Left renal cortex interstitium (tissue), 4 donors: ENCODE measurements at regions not wholly inside any gene's neighbourhood (a gene's known extent, or its start where the extent isn't known, plus 50 kb on each side); places are given as distances from the start of the nearest gene placed in this dataset.
"Not testable (repeated sequence)": the region's sequence is repeated elsewhere in the genome, so short reads cannot be mapped to it uniquely, and the experiment has no call there.

Experiments used
- DNase-seq, 4 donors: peaks; one replicate each; pipeline ENCODE4 v3.0.0-alpha.2; 2013; ENCODE audit warnings: low read depth in 4 of 4, low spot score in 2 of 4, missing footprints in 1 of 4

GRCh38 chr3:106070187-106070586 is 201.4 kb upstream of the CBLB start:
- DNase-seq = no peak

GRCh38 chr3:106071306-106071705 is 202.5 kb upstream of the CBLB start:
- DNase-seq = no peak

GRCh38 chr3:106072596-106072995 is 203.8 kb upstream of the CBLB start:
- DNase-seq = not testable (repeated sequence)

GRCh38 chr3:106073806-106074205 is 205.0 kb upstream of the CBLB start:
- DNase-seq = not testable (repeated sequence)

DNA sequence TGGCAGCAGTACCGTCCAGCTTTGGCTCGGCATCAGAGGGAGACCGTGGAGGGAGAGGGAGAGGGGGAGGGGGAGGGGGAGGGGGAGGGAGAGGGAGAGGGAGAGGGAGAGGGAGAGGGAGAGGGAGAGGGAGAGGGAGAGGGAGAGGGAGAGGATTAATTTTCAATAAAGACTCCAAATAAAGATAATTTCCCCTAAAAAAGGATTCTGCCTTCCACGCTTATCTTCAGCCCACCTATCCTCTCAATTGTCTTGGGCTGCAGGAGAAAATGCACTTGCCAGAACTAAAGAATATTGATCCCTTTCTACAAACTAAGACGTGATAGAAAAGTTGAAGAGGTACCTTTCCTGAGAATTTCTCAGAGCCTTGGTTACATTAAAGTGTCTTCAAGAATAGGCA is 206.9 kb upstream of the CBLB start:
- DNase-seq = not testable (repeated sequence)

DNA sequence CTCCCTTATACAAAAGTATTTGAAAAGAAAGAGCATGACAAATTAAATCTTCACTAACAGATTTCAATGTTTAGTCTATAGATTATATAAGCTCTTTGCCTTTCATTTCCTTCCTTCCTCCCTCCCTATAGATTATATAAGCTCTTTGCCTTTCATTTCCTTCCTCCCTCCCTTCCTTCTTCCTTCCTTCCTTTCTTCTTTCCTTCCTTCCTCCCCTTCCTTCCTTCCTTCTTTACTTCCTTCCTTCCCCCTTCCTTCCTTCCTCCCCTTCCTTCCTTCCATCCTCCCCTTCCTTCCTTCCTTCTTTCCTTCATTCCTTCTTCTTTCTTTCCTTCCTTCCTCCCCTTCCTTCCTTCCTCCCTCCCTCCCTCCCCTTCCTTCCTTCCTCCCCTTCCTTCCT is 209.8 kb upstream of the CBLB start:
- no peak for DNase-seq

GRCh38 chr3:106082616-106083015 is 213.8 kb upstream of the CBLB start:
- no peak for DNase-seq

DNA sequence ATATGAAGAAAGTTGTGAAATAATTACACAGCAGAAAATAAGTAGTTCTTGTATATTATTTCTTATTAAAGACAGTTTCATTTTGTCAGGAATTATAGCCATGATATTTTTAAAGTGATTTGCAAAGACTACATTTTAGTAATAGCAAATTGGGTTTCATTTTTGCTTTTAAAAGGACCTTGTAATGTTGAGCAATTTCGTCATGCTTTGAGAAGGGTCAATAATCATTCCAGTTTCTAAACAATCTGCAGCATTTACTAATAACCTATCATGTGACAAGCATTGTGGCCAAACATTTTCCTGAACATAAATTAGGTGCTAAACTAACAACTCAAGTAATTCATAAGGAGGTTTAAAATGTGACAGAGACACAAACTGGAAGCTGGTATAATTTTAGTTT is 214.4 kb upstream of the CBLB start:
- no peak for DNase-seq

GRCh38 chr3:106083854-106084253 is 215.0 kb upstream of the CBLB start:
- no peak for DNase-seq

GRCh38 chr3:106086038-106086437 is 217.2 kb upstream of the CBLB start:
- DNase-seq = no peak

DNA sequence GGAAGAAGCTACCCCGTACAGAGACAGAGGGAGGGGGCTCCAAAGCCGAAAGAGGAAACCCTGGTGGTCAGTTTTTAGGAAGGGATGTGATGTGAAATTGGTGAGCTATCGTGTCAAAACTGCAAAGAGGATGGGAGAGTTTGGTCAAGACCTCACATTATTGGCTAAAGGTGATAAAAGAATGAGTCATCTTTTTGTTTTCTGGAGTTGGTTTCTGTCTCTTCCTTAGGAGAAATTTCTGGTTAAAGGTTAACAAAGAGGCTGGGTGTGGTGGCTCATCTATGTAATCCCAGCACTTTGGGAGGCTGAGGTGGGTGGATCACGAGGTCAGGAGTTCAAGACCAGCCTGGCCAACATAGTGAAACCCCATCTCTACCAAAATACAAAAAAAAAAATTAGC is 217.8 kb upstream of the CBLB start:
- DNase-seq = no peak

- no peak for DNase-seq
Measured at GRCh38 chr3:106088304-106088703, 219.5 kb upstream of the CBLB start.

DNA sequence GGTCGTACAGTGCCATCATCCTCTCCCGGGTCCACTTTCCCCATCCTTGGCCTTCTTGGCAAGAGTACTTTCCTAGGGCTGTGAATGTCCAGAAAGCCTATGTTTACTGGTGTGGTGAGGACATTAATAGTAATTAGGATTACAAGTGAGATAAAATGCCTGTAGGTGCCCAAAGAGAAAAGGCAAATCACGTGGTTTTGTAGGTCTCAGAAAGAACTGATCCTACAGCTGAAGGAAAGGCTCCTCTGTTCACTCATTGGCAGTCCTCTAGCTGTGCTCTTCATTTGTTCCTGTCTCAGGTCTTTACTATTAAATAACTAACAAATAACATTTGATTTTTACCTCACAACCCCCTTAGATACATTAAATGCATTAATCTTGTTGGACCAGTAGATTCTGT is 220.1 kb upstream of the CBLB start:
- DNase-seq = no peak

- no peak for DNase-seq
Measured at GRCh38 chr3:106089806-106090205, 221.0 kb upstream of the CBLB start.

DNA sequence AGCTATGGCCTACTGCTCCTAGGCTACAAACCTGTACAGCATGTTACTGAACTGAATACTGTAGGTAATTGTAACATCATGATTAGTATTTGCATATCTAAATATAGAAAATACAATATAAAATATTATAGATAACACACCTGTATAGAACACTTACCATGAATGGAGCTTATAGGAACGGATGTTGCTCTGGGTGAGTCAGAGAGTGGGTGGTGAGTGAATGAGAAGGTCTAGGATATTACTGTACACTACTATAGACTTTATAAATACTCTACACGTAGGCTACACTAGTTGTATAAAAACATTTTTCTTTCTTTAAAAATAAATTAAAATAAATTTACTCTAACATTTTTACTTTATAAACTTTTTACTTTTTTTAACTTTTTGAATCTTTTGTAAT is 224.0 kb upstream of the CBLB start:
- no peak for DNase-seq

- no peak for DNase-seq
Measured at GRCh38 chr3:106093616-106094015, 224.8 kb upstream of the CBLB start.

GRCh38 chr3:106097817-106098435 is 229.1 kb upstream of the CBLB start:
- DNase-seq = no peak

DNA sequence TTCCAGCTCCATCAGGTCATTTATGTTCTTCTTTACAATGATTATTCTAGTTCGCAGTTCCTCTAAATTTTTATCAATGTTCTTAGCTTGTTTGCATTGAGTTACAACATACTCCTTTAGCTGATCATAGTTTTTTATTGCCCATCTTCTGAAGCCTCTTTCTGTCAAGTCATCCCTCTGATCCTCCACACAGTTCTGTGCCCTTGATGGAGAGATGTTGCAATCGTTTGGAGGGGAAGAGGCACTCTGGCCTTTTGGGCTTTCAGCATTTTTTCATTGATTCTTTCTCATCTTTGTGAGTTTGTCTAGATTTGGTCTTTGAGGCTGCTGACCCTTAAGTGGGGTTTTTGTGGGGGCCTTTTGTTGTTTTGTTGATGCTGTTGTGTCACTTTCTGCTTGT is 234.6 kb upstream of the CBLB start:
- DNase-seq = no peak

DNA sequence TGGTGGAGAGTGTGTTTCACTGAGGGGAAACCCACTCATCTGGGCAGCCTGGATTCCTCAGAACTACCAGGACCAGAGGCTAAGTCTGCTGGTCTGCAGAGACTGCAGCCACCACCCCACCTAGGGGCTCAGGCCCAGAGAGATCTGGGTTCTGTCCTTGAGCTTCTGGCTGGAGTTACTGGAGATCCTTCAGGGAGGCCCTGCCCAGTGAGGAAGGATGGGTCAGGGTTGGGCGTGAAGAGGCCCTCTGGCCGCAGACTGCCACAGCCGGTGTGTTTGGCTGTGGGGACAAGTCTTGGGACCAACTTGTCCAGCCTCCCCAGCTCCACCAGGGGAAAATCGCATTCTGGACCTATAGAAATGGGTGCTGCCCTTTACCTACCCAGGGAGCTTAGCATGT is 235.3 kb upstream of the CBLB start:
- DNase-seq = no peak

GRCh38 chr3:106108925-106109324 is 240.1 kb upstream of the CBLB start:
- DNase-seq = no peak

DNA sequence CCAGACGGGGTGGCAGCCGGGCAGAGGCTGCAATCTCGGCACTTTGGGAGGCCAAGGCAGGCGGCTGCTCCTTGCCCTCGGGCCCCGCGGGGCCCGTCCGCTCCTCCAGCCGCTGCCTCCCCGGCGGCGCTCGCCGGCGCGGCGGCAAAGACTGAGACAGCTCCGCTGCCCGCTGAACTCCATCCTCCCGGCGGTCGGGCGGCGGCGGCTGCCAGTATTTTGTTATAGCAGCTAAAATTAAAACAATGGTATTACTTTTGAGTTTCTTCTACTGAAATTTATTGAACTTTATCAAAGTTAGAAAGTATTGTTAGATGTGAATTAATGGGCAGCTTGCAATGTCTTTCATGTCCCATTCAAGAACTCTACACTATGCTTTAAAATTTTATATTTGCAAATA is 243.7 kb upstream of the CBLB start:
- not testable (repeated sequence) for DNase-seq

DNA sequence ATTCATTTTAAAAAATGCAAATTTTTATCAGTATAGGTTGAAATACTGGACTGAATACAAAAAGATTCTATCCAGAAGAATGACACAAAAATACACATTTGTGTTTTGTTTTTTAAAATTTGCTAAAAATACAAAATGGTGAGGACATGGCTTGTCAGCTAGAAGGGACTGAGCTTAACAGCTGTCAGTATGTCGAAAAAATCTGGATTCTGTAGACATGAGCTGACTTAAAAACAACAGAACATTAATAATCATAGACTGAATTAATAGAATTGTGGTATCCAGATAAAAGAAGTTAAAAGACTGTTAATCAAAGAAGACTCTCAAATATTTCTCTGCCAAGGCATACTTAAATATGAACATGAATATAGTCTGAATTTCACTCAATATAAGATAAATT is 244.9 kb upstream of the CBLB start:
- no peak for DNase-seq

DNA sequence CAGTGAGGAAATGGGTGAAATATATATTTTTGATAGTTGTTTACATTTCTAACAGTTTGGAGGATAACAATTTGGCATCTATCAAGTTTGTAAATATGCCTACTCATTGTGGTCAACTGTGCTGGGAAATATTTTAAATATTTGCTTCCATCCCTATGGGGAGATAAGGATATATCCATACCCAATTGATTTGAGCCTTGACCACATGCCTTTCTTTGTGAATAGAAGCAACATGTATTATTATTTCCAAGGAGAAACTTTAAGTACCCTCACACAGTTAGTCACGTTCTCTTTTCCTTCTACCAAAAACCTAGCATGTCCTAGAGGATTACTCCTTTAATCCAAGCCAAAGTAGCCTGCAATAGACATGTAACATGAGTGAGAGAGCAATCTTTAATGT is 245.4 kb upstream of the CBLB start:
- no peak for DNase-seq
